Transverse colon (tissue), 4 donors: ENCODE measurements at regions not wholly inside any gene's neighbourhood (a gene's known extent, or its start where the extent isn't known, plus 50 kb on each side); places are given as distances from the start of the nearest gene placed in this dataset.
A peak's percentile ranks its signal among the peaks of the same experiment; 100 is the strongest.

Experiments
- DNase-seq: peaks from one replicate; pipeline ENCODE4 v3.0.0-alpha.2; 2019
- H3K27ac ChIP-seq, 4 donors: fragments of 200-600 bp; sonication (generic); 2 replicates each; pipeline ENCODE4 v1.5.1; 2016 to 2018; ENCODE audit warnings: inconsistent platforms in 4 of 4
- H3K27me3 ChIP-seq: fragments of 200-600 bp; sonication (generic); 2 replicates; pipeline ENCODE4 v1.5.1; 2017; ENCODE audit warnings: inconsistent platforms
- H3K36me3 ChIP-seq, 4 donors: fragments of 200-600 bp; sonication (generic); 2 replicates each; pipeline ENCODE4 v1.5.1; 2017 to 2019; ENCODE audit warnings: inconsistent platforms in 4 of 4
- H3K4me1 ChIP-seq, 4 donors: fragments of 200-600 bp; sonication (generic); 2 replicates each; pipeline ENCODE4 v1.5.1; 2017 to 2020; ENCODE audit warnings: inconsistent platforms in 4 of 4
- H3K4me3 ChIP-seq, 4 donors: fragments of 200-600 bp; sonication (generic); 1 replicate in 1 of 4; 2 replicates in 3 of 4; pipeline versions ENCODE4 v1.5.1 to v1.6.1; 2017 to 2019; ENCODE audit warnings: inconsistent platforms in 4 of 4
- H3K9me3 ChIP-seq, 2 donors: fragments of 200-600 bp; sonication (generic); 2 replicates each; pipeline ENCODE4 v1.5.1; 2017 to 2019; ENCODE audit warnings: inconsistent platforms in 2 of 2
- CTCF ChIP-seq, 5 experiments: fragments of 200-600 bp in 3 of 5; fragments of 450-650 bp in 2 of 5; sonication (generic) in 3 of 5; IDR thresholded peaks; 1 replicate in 2 of 5; 2 replicates in 3 of 5; pipeline ENCODE4 v1.5.1; 2016 to 2017; ENCODE audit warnings: antibody characterized with exemption in 5 of 5, inconsistent platforms in 3 of 5, mild to moderate bottlenecking in 2 of 5, moderate library complexity in 1 of 5
- EP300 ChIP-seq: sonication (generic); formaldehyde crosslinking; IDR thresholded peaks from one replicate; pipeline ENCODE4 v1.6.1; 2017; ENCODE audit warnings: antibody characterized with exemption, low read depth
- POLR2A ChIP-seq: fragments of 450-650 bp; IDR thresholded peaks from one replicate; pipeline ENCODE4 v1.6.1; 2016; ENCODE audit warnings: antibody characterized with exemption, mild to moderate bottlenecking, moderate library complexity
- POLR2AphosphoS5 ChIP-seq, 3 donors: sonication (generic); formaldehyde crosslinking; IDR thresholded peaks; one replicate each; pipeline ENCODE4 v1.6.1; 2016; ENCODE audit warnings: antibody characterized with exemption in 3 of 3
- WGBS, 2 donors: methylation state at CpG; one replicate each; pipeline ENCODE4 v1.1.5; 2018; ENCODE audit warnings: low coverage in 1 of 2; 5-methylcytosine and 5-hydroxymethylcytosine counted together
- in situ Hi-C, 4 donors: fragments of 200-750 bp; cut with MboI; loops; one replicate each; pipeline versions ENCODE4 v1.15.0 to v1.15.1; 2017; ENCODE audit warnings: low sequenced_read_pairs in 3 of 4, low pct_ligation_motif_present in 1 of 4, low pct_unique_long_range_greater_than_20kb in 1 of 4
- intact Hi-C: fragments of 100-400 bp; cut with DNase I; formaldehyde crosslinking; loops from one replicate; pipeline ENCODE4 v1.15.1; 2023; ENCODE audit warnings: low total_unique reads

DNA sequence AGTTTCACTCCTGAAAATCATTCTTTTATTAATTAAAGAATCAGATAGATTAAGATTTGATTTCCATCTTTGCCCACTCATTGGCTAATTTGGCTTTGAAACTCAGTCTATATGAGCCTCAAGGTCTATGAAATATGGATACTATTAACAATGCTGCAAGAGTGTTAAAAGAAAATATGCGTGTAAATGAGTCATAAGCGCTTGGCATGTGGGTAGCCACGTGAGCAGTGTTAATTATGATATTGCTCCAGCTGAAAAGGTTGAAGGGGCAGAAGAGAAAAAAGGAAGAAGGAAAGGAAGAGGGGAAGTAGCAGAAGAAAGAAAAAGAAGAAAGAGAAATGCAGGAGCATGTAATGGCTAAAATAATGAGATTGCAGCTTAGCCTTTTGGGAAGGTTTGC is 151.4 kb downstream of the CHRM3 start:
- 45 to 56% methylated on average over 3 of the region's 3 CpGs for WGBS, 2 donors
- in situ Hi-C loops (no loop called here), intact Hi-C loops (no loop called here)
- H3K36me3 ChIP-seq = no peaks in the 10 kb centered on the region
- TF ChIP-seq POLR2A = no peak
- no peak for TF ChIP-seq POLR2AphosphoS5 (IDR thresholded peaks at IDR 0.05)
- no peak for TF ChIP-seq EP300
- no peak for TF ChIP-seq CTCF (IDR thresholded peaks at IDR 0.05)
- peak overlapping the region in 2 of 4 donors; percentile 2 to 28 for H3K27ac ChIP-seq
- DNase-seq = no peak
- H3K9me3 ChIP-seq = no peaks in the 10 kb centered on the region
- H3K4me3 ChIP-seq = no peak overlapping the region
- no peaks in the 10 kb centered on the region for H3K27me3 ChIP-seq
- peaks cover 0 to 17% (median 6%) of the 10 kb centered on the region in 4 donors for H3K4me1 ChIP-seq

- intact Hi-C loops = no loop called here
- peak overlapping the region in 2 of 4 donors; percentile 2 to 28 for H3K27ac ChIP-seq
- no peak for DNase-seq
- H3K9me3 ChIP-seq = no peaks in the 10 kb centered on the region
- H3K36me3 ChIP-seq = no peaks in the 10 kb centered on the region
- H3K27me3 ChIP-seq = no peaks in the 10 kb centered on the region
- H3K4me3 ChIP-seq = no peak overlapping the region
- in situ Hi-C loops = no loop called here
- TF ChIP-seq POLR2A = no peak
- TF ChIP-seq POLR2AphosphoS5 (IDR thresholded peaks at IDR 0.05) = no peak
- no peak for TF ChIP-seq CTCF (IDR thresholded peaks at IDR 0.05)
- no peak for TF ChIP-seq EP300
- H3K4me1 ChIP-seq = peaks cover 0 to 17% (median 6%) of the 10 kb centered on the region in 4 donors
- 37 to 44% methylated on average over 2 of the region's 2 CpGs for WGBS, 2 donors
These were observed 152.0 kb downstream of the CHRM3 start for GRCh38 chr1:239538239-239538988.

GRCh38 chr1:239539051-239539450 is 152.7 kb downstream of the CHRM3 start:
- no peak for TF ChIP-seq POLR2AphosphoS5 (IDR thresholded peaks at IDR 0.05)
- TF ChIP-seq POLR2A = no peak
- no peak for TF ChIP-seq EP300
- no peak for TF ChIP-seq CTCF (IDR thresholded peaks at IDR 0.05)
- no peaks in the 10 kb centered on the region for H3K36me3 ChIP-seq
- no peak for DNase-seq
- in situ Hi-C loops = no loop called here
- no peak overlapping the region for H3K27ac ChIP-seq
- intact Hi-C loops = no loop called here
- H3K4me3 ChIP-seq = no peak overlapping the region
- H3K27me3 ChIP-seq = no peaks in the 10 kb centered on the region
- WGBS, 2 donors = 85 to 100% methylated on average over 2 of the region's 2 CpGs
- H3K4me1 ChIP-seq = peaks cover 0 to 17% (median 6%) of the 10 kb centered on the region in 4 donors
- H3K9me3 ChIP-seq = no peaks in the 10 kb centered on the region

DNA sequence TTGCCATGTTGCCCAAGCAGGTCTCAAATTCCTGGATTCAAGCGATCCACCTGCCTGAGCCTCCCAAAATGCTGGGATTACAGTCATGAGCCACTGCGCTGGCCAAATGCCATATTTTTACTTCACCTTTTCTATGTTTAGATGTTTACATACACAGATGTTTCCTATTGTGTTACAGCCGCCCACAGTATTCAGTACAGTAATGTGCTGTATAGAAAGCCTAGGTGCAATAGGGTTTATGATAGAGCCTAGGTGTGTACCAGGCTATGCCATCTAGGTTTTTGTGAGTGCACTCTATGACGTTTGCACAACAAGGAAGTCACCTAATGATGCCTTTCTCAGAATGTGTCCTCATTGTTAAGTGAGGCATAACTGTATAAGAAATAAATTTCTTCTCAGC is 153.4 kb downstream of the CHRM3 start:
- WGBS, 2 donors = 20 to 75% methylated on average over 1 to 4 of the region's 4 CpGs
- intact Hi-C loops = no loop called here

More for the DNA sequence above, 153.4 kb downstream of the CHRM3 start:
- no peak for DNase-seq
- Histone ChIP-seq H3K9me3 (no peaks in the 10 kb centered on the region), H3K27ac (no peak overlapping the region), H3K27me3 (no peaks in the 10 kb centered on the region), H3K4me1 (peaks cover 0 to 17% (median 6%) of the 10 kb centered on the region in 4 donors), H3K36me3 (no peaks in the 10 kb centered on the region), H3K4me3 (no peak overlapping the region)
- TF ChIP-seq CTCF (IDR thresholded peaks at IDR 0.05) (no peak), EP300 (no peak), POLR2AphosphoS5 (IDR thresholded peaks at IDR 0.05) (no peak)
- in situ Hi-C loops = no loop called here
